Calu3 (cell line): ENCODE measurements at regions not wholly inside any gene's neighbourhood (a gene's known extent, or its start where the extent isn't known, plus 50 kb on each side); places are given as distances from the start of the nearest gene placed in this dataset.

Experiments used
- BruUV-seq: library from RNA; stranded (reverse); fragments of 400-500 nt; replicated peaks from 2 replicates; lab custom pipeline; 2021; lab: Mats Ljungman, UMichigan
- CTCF ChIA-PET: fragments of 300-600 bp; sonication (Branson Sonifier 250); formaldehyde crosslinking; loops from one replicate; lab custom pipeline; 2022; ENCODE audit warnings: antibody characterized with exemption; lab: Charles Lee
- DNase-seq: peaks from one replicate; pipeline ENCODE4 v3.0.0; 2022
- H3K27ac Mint-ChIP-seq: one replicate; pipeline ENCODE4 v1.8.0; 2022; ENCODE audit warnings: mixed read lengths; ENCODE audit not compliant: unreplicated experiment
- H3K27me3 Mint-ChIP-seq: one replicate; pipeline ENCODE4 v1.8.0; 2022; ENCODE audit warnings: mixed read lengths; ENCODE audit not compliant: unreplicated experiment
- H3K36me3 Mint-ChIP-seq: one replicate; pipeline ENCODE4 v1.8.0; 2022; ENCODE audit warnings: mild to moderate bottlenecking, moderate library complexity, mixed read lengths; ENCODE audit not compliant: insufficient read depth, unreplicated experiment
- H3K4me1 Mint-ChIP-seq: one replicate; pipeline ENCODE4 v1.8.0; 2022; ENCODE audit warnings: mild to moderate bottlenecking, low read depth, mixed read lengths; ENCODE audit not compliant: unreplicated experiment
- H3K4me3 Mint-ChIP-seq: one replicate; pipeline ENCODE4 v1.8.0; 2022; ENCODE audit warnings: mild to moderate bottlenecking, low read depth, moderate library complexity, mixed read lengths; ENCODE audit not compliant: unreplicated experiment
- H3K9me3 Mint-ChIP-seq: one replicate; pipeline ENCODE4 v1.8.0; 2022; ENCODE audit warnings: low read depth, mixed read lengths; ENCODE audit not compliant: unreplicated experiment
- intact Hi-C: fragments of 100-400 bp; cut with micrococcal nuclease; formaldehyde crosslinking; loops from one replicate; pipeline ENCODE4 v1.10.0; 2022; ENCODE audit not compliant: unreplicated experiment
- TF ChIP-seq, protein P1 (sequence below): fragments of 200-600 bp; IDR thresholded peaks from one replicate; pipeline ENCODE4 v1.8.0; 2022; ENCODE audit warnings: antibody characterized with exemption; ENCODE audit not compliant: unreplicated experiment

DNA sequence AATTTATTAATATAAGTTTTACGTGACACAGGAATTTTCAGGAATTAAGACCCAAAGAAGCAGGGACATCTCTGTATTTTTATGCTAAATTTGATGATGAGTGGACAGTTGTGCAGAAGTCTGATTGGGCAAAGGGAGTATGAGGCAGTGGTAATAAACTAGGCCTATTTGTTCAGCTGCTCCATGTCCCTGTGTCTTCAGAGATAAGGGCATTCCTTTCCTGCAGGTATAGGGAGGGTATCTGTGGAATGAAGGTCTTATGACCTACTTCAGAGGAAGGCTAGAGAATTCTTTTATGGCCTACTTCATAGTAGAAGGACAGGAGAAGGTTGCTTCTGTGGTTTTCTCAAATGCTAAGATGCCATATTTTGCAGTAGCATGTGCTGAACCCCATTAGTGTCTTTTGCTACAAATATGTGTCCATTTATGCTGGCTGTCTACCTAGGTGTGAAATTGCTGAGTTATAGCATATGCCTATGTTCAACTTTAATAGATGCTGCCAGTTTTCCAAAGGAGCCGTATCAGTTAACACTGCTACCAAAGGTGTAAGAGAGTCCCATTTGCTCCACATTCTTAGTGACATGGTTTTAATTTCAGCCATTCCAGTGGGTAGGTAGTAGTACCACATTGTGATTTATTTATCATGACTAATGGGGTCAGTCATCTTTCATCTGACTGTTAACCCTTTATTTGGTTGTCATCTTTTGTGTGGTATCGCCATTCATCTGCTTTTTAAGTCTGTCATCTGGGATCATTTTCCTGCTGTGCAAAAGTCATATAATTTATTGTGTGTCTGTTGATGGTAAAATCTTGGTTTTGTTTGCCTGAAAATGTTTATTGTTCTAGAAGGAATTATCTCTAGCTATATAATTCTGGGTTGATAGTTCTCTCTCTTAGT, 410.7 kb upstream of the RGS6 start:
- Mint-ChIP-seq H3K27ac (no peak overlapping the region), H3K4me3 (no peak overlapping the region), H3K4me1 (peaks cover 16% of the 10 kb centered on the region), H3K27me3 (no peaks in the 10 kb centered on the region), H3K9me3 (no peaks in the 10 kb centered on the region), H3K36me3 (no peaks in the 10 kb centered on the region)
- TF ChIP-seq, protein P1, sequence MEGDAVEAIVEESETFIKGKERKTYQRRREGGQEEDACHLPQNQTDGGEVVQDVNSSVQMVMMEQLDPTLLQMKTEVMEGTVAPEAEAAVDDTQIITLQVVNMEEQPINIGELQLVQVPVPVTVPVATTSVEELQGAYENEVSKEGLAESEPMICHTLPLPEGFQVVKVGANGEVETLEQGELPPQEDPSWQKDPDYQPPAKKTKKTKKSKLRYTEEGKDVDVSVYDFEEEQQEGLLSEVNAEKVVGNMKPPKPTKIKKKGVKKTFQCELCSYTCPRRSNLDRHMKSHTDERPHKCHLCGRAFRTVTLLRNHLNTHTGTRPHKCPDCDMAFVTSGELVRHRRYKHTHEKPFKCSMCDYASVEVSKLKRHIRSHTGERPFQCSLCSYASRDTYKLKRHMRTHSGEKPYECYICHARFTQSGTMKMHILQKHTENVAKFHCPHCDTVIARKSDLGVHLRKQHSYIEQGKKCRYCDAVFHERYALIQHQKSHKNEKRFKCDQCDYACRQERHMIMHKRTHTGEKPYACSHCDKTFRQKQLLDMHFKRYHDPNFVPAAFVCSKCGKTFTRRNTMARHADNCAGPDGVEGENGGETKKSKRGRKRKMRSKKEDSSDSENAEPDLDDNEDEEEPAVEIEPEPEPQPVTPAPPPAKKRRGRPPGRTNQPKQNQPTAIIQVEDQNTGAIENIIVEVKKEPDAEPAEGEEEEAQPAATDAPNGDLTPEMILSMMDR, result no peak
- BruUV-seq, result no TSS peak
- intact Hi-C loops, result no loop called here
- no peak for DNase-seq
- CTCF ChIA-PET, result no interaction called here

DNA sequence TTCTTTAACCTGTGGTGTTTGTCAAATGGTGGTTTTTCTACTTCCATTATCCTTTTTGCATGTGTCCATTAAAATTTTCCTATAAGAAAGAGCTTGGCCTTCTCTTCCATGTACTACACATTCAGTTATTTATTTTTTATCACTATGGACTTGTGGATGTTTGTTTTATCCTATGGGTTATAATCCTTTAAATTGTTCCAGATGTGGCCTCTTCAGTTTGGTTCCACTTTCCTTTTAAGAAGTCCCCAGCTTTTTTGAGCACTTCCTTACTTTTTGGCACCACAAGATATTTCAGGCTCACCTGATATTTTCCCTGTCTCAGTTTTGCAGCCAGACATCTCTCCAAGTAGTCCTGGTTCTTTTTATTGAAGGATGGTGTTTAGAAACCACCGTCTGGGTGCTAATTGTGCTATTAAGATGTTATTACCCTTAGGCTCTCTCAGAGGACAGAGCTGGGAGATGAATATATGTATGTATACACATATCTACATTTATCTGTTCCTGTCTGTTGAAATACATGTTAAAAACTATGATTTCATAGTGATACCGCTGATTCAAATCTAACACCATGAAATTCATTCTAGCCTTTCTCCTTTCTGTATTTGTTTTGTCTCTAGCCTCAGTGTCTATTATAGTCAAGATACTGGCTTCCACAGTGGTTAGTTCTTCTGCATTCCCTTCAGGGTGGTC, 408.5 kb upstream of the RGS6 start:
- DNase-seq, result no peak
- Mint-ChIP-seq H3K27ac (no peak overlapping the region), H3K4me1 (peaks cover 16% of the 10 kb centered on the region), H3K27me3 (no peaks in the 10 kb centered on the region), H3K36me3 (no peaks in the 10 kb centered on the region), H3K9me3 (no peaks in the 10 kb centered on the region), H3K4me3 (no peak overlapping the region)
- no TSS peak for BruUV-seq
- CTCF ChIA-PET, result interaction anchor here (0.5 to 0.6 kb wide), 2 partner anchors 54 to 203 kb away, joined by 3 to 4 read pairs; no protein-coding TSS in a partner anchor
- TF ChIP-seq, protein P1, result no peak
- intact Hi-C loops, result no loop called here

DNA sequence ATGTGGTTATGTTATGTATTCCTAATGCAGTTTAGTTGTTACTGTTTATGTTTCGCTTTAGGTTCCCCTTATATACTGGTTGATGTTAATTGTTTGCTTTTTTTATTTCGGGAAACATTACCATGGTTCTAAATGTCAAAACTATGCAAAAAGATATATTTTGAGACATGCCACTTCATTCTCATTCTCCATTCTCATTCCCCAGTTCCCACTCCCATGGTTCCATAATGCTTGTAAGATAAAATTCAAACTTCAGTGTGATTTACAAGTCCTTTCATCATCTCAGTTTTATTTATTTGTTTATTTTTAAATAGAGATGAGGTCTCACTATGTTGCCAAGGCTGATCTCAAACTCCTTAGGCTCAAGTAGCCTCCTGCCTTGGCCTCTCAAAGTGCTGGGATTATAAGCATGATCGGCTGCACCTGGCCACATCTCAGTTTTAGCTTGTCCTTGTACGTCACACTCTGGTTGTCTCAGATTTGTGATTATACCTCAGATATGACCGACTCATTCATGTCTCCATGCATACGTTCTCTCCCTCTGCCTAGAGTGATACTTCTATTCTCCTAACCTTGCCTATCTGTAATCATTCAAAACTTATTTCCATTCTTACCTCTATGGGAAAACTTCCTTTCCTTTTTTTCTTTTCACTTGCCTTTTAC, 407.8 kb upstream of the RGS6 start:
- TF ChIP-seq, protein P1, result no peak
- no peaks in the 10 kb centered on the region for H3K27me3 Mint-ChIP-seq
- no peaks in the 10 kb centered on the region for H3K9me3 Mint-ChIP-seq
- intact Hi-C loops, result no loop called here
- H3K27ac Mint-ChIP-seq, result no peak overlapping the region
- no peak for DNase-seq
- CTCF ChIA-PET, result interaction anchor here (0.5 to 0.6 kb wide), 2 partner anchors 53 to 204 kb away, joined by 3 to 4 read pairs; no protein-coding TSS in a partner anchor
- no peaks in the 10 kb centered on the region for H3K36me3 Mint-ChIP-seq
- no peak overlapping the region for H3K4me3 Mint-ChIP-seq
- BruUV-seq, result no TSS peak
- peaks cover 16% of the 10 kb centered on the region for H3K4me1 Mint-ChIP-seq

- peaks cover 14% of the 10 kb centered on the region for H3K4me1 Mint-ChIP-seq
- H3K36me3 Mint-ChIP-seq, result no peaks in the 10 kb centered on the region
Measured at GRCh38 chr14:71525663-71526221, 406.5 kb upstream of the RGS6 start.

More at GRCh38 chr14:71525663-71526221, 406.5 kb upstream of the RGS6 start:
- Mint-ChIP-seq H3K9me3 (no peaks in the 10 kb centered on the region), H3K27ac (no peak overlapping the region), H3K27me3 (no peaks in the 10 kb centered on the region), H3K4me3 (no peak overlapping the region)
- intact Hi-C loops, result no loop called here
- CTCF ChIA-PET, result no interaction called here
- TF ChIP-seq, protein P1, result no peak
- BruUV-seq, result no TSS peak
- DNase-seq, result no peak
